BJ (cell line): ENCODE measurements at regions not wholly inside any gene's neighbourhood (a gene's known extent, or its start where the extent isn't known, plus 50 kb on each side); places are given as distances from the start of the nearest gene placed in this dataset.
"Not testable (repeated sequence)": the region's sequence is repeated elsewhere in the genome, so short reads cannot be mapped to it uniquely, and the experiment has no call there.

ENCODE experiments used
- CTCF ChIA-PET: fragments of 350-600 bp; formaldehyde crosslinking; extraction: SDS; loops from one replicate; lab custom pipeline; 2021; ENCODE audit warnings: antibody characterized with exemption, inconsistent platforms; lab: Yijun Ruan, JAX
- POLR2A ChIA-PET: fragments of 300-600 bp; sonication (Branson Sonifier 250); formaldehyde crosslinking; extraction: SDS; loops from one replicate; lab custom pipeline; 2021; ENCODE audit warnings: antibody characterized with exemption; lab: Charles Lee
- DNase-seq: peaks from one replicate; pipeline ENCODE4 v3.0.0-alpha.2; 2011; ENCODE audit warnings: low read depth
- H3K27me3 ChIP-seq: 2 replicates; pipeline ENCODE4 v1.6.0; 2011; ENCODE audit warnings: low read length; ENCODE audit not compliant: control insufficient read depth, insufficient read depth
- H3K36me3 ChIP-seq: 2 replicates; pipeline ENCODE4 v1.5.1; 2011; ENCODE audit warnings: low read length; ENCODE audit not compliant: control insufficient read depth, insufficient read depth
- H3K4me3 ChIP-seq: 2 replicates; pipeline ENCODE4 v1.5.1; 2011; ENCODE audit warnings: low read depth, mild to moderate bottlenecking, control low read depth, low read length
- TF ChIP-seq, protein P1 (sequence below): IDR thresholded peaks from 2 replicates; pipeline ENCODE4 v1.5.1; 2011; ENCODE audit warnings: low read depth, mild to moderate bottlenecking, control low read depth, inconsistent platforms, low read length, moderate library complexity; ENCODE audit not compliant: insufficient read depth

DNA sequence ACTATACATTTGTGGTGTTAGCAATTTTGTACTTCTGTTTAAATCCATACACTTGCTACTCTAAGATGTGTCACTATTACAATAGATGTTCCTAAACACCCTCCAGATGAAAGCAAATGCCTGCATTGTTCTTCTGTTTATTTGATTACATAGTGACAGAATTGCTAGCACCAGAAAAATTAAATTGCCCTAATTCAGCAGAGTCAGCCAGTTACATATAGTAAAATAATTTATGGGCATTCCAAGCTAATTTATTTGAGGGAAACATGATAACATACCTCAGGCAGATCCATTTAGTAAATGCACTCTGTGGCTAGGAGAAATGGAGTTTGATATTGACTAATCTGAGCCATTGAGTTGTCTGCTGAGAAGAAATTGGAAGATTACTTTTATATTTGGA lies 347.1 kb upstream of the FSIP2 start:
- DNase-seq = no peak
- Histone ChIP-seq H3K4me3 (no peak overlapping the region), H3K36me3 (no peaks in the 10 kb centered on the region), H3K27me3 (no peaks in the 10 kb centered on the region)
- POLR2A ChIA-PET = no interaction called here
- CTCF ChIA-PET = no interaction called here
- TF ChIP-seq, protein P1, sequence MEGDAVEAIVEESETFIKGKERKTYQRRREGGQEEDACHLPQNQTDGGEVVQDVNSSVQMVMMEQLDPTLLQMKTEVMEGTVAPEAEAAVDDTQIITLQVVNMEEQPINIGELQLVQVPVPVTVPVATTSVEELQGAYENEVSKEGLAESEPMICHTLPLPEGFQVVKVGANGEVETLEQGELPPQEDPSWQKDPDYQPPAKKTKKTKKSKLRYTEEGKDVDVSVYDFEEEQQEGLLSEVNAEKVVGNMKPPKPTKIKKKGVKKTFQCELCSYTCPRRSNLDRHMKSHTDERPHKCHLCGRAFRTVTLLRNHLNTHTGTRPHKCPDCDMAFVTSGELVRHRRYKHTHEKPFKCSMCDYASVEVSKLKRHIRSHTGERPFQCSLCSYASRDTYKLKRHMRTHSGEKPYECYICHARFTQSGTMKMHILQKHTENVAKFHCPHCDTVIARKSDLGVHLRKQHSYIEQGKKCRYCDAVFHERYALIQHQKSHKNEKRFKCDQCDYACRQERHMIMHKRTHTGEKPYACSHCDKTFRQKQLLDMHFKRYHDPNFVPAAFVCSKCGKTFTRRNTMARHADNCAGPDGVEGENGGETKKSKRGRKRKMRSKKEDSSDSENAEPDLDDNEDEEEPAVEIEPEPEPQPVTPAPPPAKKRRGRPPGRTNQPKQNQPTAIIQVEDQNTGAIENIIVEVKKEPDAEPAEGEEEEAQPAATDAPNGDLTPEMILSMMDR = no peak

DNA sequence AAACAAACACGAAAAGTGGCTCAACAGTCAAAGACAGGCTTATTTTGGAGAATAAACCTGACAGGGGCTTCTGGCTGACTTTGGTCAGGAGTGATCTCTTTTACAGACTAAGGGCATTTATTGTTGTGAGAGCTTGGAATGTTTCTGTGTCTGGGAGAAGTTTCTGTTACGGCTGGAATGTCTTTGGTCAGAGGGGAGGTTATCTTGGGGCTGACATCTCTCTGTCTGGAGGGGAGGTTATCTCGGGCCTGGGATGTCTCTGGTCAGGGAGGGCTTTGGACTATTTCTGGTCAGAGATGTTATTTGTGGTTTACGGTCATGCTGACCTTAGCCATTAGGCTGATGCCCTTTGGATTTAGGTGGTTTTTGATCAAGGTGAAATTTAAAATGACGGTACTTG lies 345.5 kb upstream of the FSIP2 start:
- H3K4me3 ChIP-seq = no peak overlapping the region
- CTCF ChIA-PET = no interaction called here
- no peak for DNase-seq
- H3K27me3 ChIP-seq = no peaks in the 10 kb centered on the region
- H3K36me3 ChIP-seq = no peaks in the 10 kb centered on the region
- TF ChIP-seq, protein P1 = no peak
- POLR2A ChIA-PET = no interaction called here

DNA sequence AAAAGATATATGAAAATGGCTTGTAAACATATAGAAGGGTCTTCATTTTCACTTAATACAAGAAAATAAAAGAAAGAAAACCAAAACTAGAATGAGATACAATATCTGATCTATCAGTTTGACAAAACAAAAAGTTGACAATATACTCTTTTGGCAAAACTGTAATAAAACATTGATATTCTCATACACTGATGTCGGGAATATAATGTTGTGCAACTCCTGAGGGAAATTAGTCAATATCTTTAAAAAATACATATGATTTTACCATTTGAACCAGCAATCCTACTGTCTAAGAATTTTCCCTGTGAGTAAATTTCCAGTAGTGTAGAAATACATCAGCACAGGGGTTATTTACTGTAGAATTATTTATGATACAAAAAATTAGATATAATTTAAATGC lies 336.1 kb upstream of the FSIP2 start:
- ChIA-PET CTCF (no interaction called here), POLR2A (no interaction called here)
- Histone ChIP-seq H3K27me3 (no peaks in the 10 kb centered on the region), H3K36me3 (no peaks in the 10 kb centered on the region), H3K4me3 (no peak overlapping the region)
- TF ChIP-seq, protein P1 = no peak
- DNase-seq = no peak

DNA sequence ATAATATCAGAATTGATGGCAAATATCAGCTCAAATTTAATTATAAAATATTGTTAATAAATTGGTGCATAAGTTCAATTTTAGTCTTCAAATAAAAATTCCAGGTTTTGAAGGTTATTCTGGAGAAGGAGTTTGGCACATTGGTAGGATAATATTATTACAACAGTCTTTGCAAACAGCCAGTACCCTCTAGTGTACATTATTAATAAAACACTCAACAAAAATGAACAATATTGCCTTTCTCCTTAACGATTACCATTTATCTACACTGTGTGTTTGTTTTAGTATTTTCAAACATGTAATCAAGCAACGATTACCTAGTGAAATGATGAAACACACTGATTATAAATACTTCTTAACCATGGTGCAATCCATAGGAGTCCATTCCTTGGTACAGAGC lies 334.0 kb upstream of the FSIP2 start:
- no peak overlapping the region for H3K4me3 ChIP-seq
- TF ChIP-seq, protein P1 = no peak
- POLR2A ChIA-PET = no interaction called here
- no peaks in the 10 kb centered on the region for H3K36me3 ChIP-seq
- DNase-seq = no peak
- CTCF ChIA-PET = no interaction called here
- no peaks in the 10 kb centered on the region for H3K27me3 ChIP-seq

DNA sequence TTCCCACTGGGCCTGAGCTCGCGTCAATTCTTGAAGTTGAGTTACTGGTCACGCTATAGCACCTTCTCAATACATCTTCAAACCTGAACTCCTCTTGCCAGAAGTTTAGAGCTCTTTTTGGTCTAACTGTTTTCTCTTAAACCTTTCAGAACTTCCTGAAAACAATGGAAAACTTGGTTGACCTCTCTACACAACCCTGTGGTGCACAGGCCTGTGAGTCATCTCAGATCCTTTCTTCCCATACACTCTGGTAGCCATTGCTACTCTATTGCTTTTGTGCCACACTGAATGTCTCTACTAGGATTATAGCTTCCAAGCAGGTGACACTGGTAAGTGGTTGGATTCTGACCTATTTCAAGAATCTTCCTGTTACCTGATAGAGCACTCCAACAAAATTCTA lies 321.5 kb upstream of the FSIP2 start:
- ChIA-PET POLR2A (no interaction called here), CTCF (no interaction called here)
- Histone ChIP-seq H3K4me3 (no peak overlapping the region), H3K27me3 (no peaks in the 10 kb centered on the region), H3K36me3 (no peaks in the 10 kb centered on the region)
- TF ChIP-seq, protein P1 = no peak
- no peak for DNase-seq

DNA sequence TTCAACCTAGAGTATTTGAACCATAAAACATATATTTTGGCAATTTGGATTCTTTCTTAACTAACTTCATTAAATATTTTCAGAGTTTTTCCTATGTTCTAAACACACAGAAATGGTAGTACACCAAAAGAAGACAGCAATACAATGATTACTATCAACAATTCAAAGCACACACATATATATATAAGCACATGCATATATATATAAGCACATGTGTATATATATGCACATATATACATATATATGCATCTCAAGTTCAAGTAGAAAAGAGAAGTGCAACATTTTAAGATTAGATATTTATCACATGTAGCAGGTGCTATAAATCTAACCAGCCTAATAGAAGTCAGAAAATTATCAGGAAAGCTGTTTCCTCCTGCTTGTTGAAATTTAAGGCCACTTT lies 320.9 kb upstream of the FSIP2 start:
- POLR2A ChIA-PET = no interaction called here
- TF ChIP-seq, protein P1 = no peak
- DNase-seq = no peak
- CTCF ChIA-PET = no interaction called here
- no peak overlapping the region for H3K4me3 ChIP-seq
- no peaks in the 10 kb centered on the region for H3K36me3 ChIP-seq
- no peaks in the 10 kb centered on the region for H3K27me3 ChIP-seq

DNA sequence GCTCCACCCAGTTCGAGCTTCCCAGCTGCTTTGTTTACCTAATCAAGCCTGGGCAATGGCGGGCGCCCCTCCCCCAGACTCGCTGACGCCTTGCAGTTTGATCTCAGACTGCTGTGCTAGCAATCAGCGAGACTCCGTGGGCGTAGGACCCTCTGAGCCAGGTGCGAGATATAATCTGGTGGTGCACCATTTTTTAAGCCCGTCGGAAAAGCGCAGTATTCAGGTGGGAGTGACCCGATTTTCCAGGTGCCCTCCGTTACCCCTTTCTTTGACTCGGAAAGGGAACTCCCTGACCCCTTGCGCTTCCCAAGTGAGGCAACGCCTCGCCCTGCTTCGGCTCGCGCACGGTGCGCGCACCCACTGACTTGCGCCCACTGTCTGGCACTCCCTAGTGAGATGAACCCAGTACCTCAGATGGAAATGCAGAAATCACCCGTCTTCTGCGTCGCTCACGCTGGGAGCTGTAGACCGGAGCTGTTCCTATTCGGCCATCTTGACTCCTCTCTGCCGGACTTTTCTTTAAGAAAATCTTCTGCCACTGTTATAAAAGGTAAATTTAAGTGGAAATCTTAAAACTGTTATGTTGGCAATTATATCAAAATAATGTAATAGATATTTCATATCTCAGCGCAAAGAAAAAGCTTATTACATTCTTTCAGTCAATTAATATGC lies 313.5 kb upstream of the FSIP2 start:
- H3K4me3 ChIP-seq, POLR2A ChIA-PET, CTCF ChIA-PET, DNase-seq, H3K27me3 ChIP-seq, H3K36me3 ChIP-seq: not testable (repeated sequence)
